ENCODE measurements at regions not wholly inside any gene's neighbourhood (a gene's known extent, or its start where the extent isn't known, plus 50 kb on each side); places are given as distances from the start of the nearest gene placed in this dataset.

GRCh38 chr1:93815366-93816110 lies 63.5 kb downstream of the DNTTIP2 start:
- DNase-seq (ENCODE audit: low spot score in 2 of 2) (no peak), ATAC-seq (ENCODE audit: low read depth) (no peak)
- Mint-ChIP-seq H3K9me3 (no peaks in the 10 kb centered on the region), H3K27me3 (no peaks in the 10 kb centered on the region), H3K36me3 (no peaks in the 10 kb centered on the region), H3K27ac (no peak overlapping the region), H3K4me3 (no peak overlapping the region), H3K4me1 (peaks cover 18% of the 10 kb centered on the region)

- Mint-ChIP-seq H3K4me1 (peaks cover 18% of the 10 kb centered on the region), H3K9me3 (no peaks in the 10 kb centered on the region), H3K27me3 (no peaks in the 10 kb centered on the region), H3K36me3 (peaks cover 2% of the 10 kb centered on the region), H3K27ac (no peak overlapping the region), H3K4me3 (no peak overlapping the region)
- no peak for DNase-seq (ENCODE audit: low spot score in 2 of 2)
- no peak for ATAC-seq (ENCODE audit: low read depth)
Observed at GRCh38 chr1:93814795-93815340, 64.1 kb downstream of the DNTTIP2 start.

GRCh38 chr1:93814059-93814794 lies 64.8 kb downstream of the DNTTIP2 start:
- H3K9me3 Mint-ChIP-seq = no peaks in the 10 kb centered on the region
- DNase-seq (ENCODE audit: low spot score in 2 of 2) = peak; percentile 64 to 67

DNA sequence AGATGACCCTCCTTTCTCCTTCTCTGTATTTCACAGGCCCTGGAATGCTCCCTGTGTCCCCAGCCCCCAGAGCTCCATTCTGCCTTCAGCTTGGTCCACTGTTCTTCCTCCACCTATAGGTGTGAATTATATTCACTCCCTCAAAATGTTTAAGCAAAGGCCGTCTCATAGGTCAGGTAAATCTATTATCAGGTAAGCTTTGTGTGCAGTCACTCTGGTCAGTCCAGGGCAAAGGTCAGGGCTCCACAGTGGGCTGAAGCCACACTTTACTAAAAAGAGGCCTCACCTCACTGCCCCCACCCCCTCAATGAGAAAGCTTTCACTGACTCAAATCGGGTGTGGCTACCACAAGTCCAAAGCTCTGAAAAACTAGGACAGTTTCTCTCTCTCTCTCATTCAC lies 65.9 kb downstream of the DNTTIP2 start:
- no peak overlapping the region for H3K4me3 Mint-ChIP-seq
- peaks cover 2% of the 10 kb centered on the region for H3K9me3 Mint-ChIP-seq
- H3K27ac Mint-ChIP-seq = no peak overlapping the region
- DNase-seq (ENCODE audit: low spot score in 2 of 2) (no peak), ATAC-seq (ENCODE audit: low read depth) (no peak)
- H3K4me1 Mint-ChIP-seq = peaks cover 12% of the 10 kb centered on the region
- no peaks in the 10 kb centered on the region for H3K27me3 Mint-ChIP-seq
- peaks cover 4% of the 10 kb centered on the region for H3K36me3 Mint-ChIP-seq

More at GRCh38 chr1:93814059-93814794, 64.8 kb downstream of the DNTTIP2 start:
- Mint-ChIP-seq H3K27me3 (no peaks in the 10 kb centered on the region), H3K27ac (no peak overlapping the region), H3K36me3 (peaks cover 2% of the 10 kb centered on the region), H3K4me1 (peaks cover 18% of the 10 kb centered on the region), H3K4me3 (no peak overlapping the region)
- peak; percentile 79 for ATAC-seq (ENCODE audit: low read depth)

- no peak for DNase-seq (ENCODE audit: low spot score in 2 of 2)
- ATAC-seq (ENCODE audit: low read depth) = no peak
- H3K36me3 Mint-ChIP-seq = peaks cover 9% of the 10 kb centered on the region
- no peaks in the 10 kb centered on the region for H3K4me1 Mint-ChIP-seq
- H3K9me3 Mint-ChIP-seq = peaks cover 6% of the 10 kb centered on the region
- no peak overlapping the region for H3K27ac Mint-ChIP-seq
- H3K4me3 Mint-ChIP-seq = no peak overlapping the region
- H3K27me3 Mint-ChIP-seq = no peaks in the 10 kb centered on the region
Observed at GRCh38 chr1:93811326-93812065, 67.5 kb downstream of the DNTTIP2 start.

DNA sequence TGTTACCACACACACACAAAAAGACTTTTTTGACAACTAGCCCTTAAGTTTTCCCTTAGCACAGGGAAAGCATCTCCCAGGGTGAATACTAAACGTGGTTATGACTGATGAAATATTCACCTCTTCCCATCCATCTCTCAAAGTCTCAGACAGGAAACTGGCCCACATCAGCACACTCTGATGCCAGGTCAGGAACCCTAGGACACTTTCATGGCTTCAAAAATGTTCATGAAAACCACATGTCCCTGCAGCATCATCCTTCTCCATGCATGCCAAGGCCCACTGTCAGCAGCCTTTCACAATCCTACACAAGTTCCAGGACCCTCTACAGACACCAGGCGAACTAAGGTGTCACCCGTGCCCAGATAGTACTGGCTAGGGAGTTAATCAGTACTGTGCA lies 68.7 kb downstream of the DNTTIP2 start:
- H3K9me3 Mint-ChIP-seq = peaks cover 8% of the 10 kb centered on the region
- no peak overlapping the region for H3K4me3 Mint-ChIP-seq
- DNase-seq (ENCODE audit: low spot score in 2 of 2) (no peak), ATAC-seq (ENCODE audit: low read depth) (no peak)
- peaks cover 11% of the 10 kb centered on the region for H3K36me3 Mint-ChIP-seq
- H3K4me1 Mint-ChIP-seq = no peaks in the 10 kb centered on the region
- H3K27me3 Mint-ChIP-seq = no peaks in the 10 kb centered on the region
- H3K27ac Mint-ChIP-seq = no peak overlapping the region

GRCh38 chr1:93808871-93809270 lies 70.1 kb downstream of the DNTTIP2 start:
- H3K4me3 Mint-ChIP-seq = no peak overlapping the region
- H3K27me3 Mint-ChIP-seq = no peaks in the 10 kb centered on the region
- H3K4me1 Mint-ChIP-seq = no peaks in the 10 kb centered on the region
- no peak overlapping the region for H3K27ac Mint-ChIP-seq
- no peak for ATAC-seq (ENCODE audit: low read depth)
- peaks cover 11% of the 10 kb centered on the region for H3K36me3 Mint-ChIP-seq
- H3K9me3 Mint-ChIP-seq = peaks cover 8% of the 10 kb centered on the region
- DNase-seq (ENCODE audit: low spot score in 2 of 2) = no peak

DNA sequence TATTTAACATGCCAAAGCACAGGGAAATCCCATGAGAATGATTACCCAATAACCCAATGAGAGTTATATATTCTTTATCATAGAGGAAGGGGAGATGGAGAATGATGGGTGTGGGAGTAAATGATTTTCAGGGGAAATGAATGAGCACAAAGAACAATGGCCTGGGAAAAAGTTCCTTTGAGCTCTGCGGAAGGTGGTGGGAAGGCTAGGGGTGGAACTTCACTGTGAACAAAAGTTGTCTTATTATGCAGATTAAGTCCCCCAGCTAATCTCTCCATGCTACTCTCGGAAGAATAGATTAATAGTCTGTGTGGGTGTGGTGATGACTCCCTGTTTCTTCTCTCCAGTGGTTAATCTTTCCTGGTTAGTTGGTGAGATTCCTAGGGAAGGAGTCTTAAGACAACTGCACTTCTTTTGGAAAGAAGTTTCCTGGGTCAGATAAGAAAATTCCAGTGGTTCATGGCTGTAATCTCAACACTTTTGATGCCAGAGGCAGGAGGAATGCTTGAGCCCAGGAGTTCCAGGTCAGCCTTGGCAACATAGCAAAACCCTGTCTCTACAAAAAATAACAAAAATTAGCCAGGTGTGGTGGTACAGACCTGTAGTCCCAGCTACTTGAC lies 71.6 kb downstream of the DNTTIP2 start:
- DNase-seq (ENCODE audit: low spot score in 2 of 2) (no peak), ATAC-seq (ENCODE audit: low read depth) (no peak)
- H3K4me3 Mint-ChIP-seq = no peak overlapping the region
- no peak overlapping the region for H3K27ac Mint-ChIP-seq
- H3K36me3 Mint-ChIP-seq = peaks cover 11% of the 10 kb centered on the region
- no peaks in the 10 kb centered on the region for H3K4me1 Mint-ChIP-seq
- H3K27me3 Mint-ChIP-seq = no peaks in the 10 kb centered on the region
- H3K9me3 Mint-ChIP-seq = peaks cover 8% of the 10 kb centered on the region

DNA sequence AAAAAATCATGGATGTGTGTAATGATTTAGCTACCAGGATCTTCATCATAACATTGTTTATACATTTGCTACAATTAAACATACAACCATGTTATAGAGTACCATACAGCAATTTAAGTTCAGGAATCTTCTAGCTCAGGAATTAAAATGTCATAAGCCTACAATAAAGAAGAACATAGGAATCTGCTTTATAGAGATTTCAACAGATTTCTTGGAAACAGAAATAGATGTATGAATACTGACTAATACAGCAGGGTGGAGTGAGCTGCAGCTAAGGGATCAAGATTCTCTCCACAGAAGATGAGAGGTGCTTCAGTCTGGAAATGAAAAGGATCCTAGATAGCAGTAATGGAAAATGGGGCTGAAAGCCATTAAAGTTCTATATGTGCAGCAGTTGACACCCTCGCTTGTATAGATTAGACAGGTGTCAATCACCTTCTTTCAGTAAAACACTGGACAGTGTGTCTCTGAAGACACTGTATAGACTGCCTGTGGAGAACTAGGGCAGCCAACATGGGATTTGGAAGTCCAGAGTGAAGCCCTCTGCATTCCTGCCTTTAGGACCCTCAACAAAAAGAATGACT lies 73.9 kb downstream of the DNTTIP2 start:
- no peaks in the 10 kb centered on the region for H3K4me1 Mint-ChIP-seq
- no peaks in the 10 kb centered on the region for H3K27me3 Mint-ChIP-seq
- H3K27ac Mint-ChIP-seq = no peak overlapping the region
- no peak for ATAC-seq (ENCODE audit: low read depth)
- peaks cover 8% of the 10 kb centered on the region for H3K9me3 Mint-ChIP-seq
- H3K4me3 Mint-ChIP-seq = no peak overlapping the region
- no peak for DNase-seq (ENCODE audit: low spot score in 2 of 2)
- H3K36me3 Mint-ChIP-seq = peaks cover 9% of the 10 kb centered on the region

GRCh38 chr1:93804412-93804811 lies 74.6 kb downstream of the DNTTIP2 start:
- ATAC-seq (ENCODE audit: low read depth) (no peak), DNase-seq (ENCODE audit: low spot score in 2 of 2) (no peak)
- Mint-ChIP-seq H3K9me3 (peaks cover 8% of the 10 kb centered on the region), H3K4me3 (no peak overlapping the region), H3K27ac (no peak overlapping the region), H3K27me3 (no peaks in the 10 kb centered on the region), H3K36me3 (peaks cover 9% of the 10 kb centered on the region), H3K4me1 (no peaks in the 10 kb centered on the region)

DNA sequence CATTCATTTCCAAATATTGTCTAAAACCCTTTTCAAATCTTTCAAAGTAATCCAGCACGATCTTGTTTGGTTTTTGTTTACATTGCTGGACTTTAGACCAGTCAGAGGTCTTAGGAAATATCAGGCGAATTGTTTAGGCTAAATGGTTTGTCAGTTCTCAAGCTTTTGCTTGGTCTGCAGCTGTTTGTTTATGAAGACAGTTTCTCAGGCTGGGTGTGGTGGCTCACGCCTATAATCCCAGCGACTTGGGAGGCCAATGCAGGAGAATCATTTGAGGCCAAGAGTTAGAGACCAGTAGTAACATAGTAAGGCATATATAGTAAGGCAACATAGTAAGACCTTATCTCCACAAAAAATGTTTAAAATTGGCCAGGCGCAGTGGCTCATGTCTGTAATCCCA lies 77.5 kb downstream of the DNTTIP2 start:
- DNase-seq (ENCODE audit: low spot score in 2 of 2) (no peak), ATAC-seq (ENCODE audit: low read depth) (no peak)
- H3K27me3 Mint-ChIP-seq = no peaks in the 10 kb centered on the region
- peaks cover 2% of the 10 kb centered on the region for H3K36me3 Mint-ChIP-seq
- no peaks in the 10 kb centered on the region for H3K4me1 Mint-ChIP-seq
- no peak overlapping the region for H3K27ac Mint-ChIP-seq
- peaks cover 2% of the 10 kb centered on the region for H3K9me3 Mint-ChIP-seq
- no peak overlapping the region for H3K4me3 Mint-ChIP-seq

- ATAC-seq (ENCODE audit: low read depth) (no peak), DNase-seq (ENCODE audit: low spot score in 2 of 2) (no peak)
- Mint-ChIP-seq H3K4me1 (no peaks in the 10 kb centered on the region), H3K36me3 (peaks cover 2% of the 10 kb centered on the region), H3K9me3 (peaks cover 2% of the 10 kb centered on the region), H3K4me3 (no peak overlapping the region), H3K27me3 (no peaks in the 10 kb centered on the region), H3K27ac (no peak overlapping the region)
Observed at GRCh38 chr1:93800856-93801255, 78.2 kb downstream of the DNTTIP2 start.

- H3K9me3 Mint-ChIP-seq = no peaks in the 10 kb centered on the region
- DNase-seq (ENCODE audit: low spot score in 2 of 2) (no peak), ATAC-seq (ENCODE audit: low read depth) (no peak)
- no peaks in the 10 kb centered on the region for H3K36me3 Mint-ChIP-seq
- H3K27me3 Mint-ChIP-seq = no peaks in the 10 kb centered on the region
- no peaks in the 10 kb centered on the region for H3K4me1 Mint-ChIP-seq
- H3K4me3 Mint-ChIP-seq = no peak overlapping the region
- H3K27ac Mint-ChIP-seq = no peak overlapping the region
Observed at GRCh38 chr1:93798291-93798690, 80.7 kb downstream of the DNTTIP2 start.

Data from memory B cell (primary cell).